ENCODE measurements at regions not wholly inside any gene's neighbourhood (a gene's known extent, or its start where the extent isn't known, plus 50 kb on each side); places are given as distances from the start of the nearest gene placed in this dataset.

DNA sequence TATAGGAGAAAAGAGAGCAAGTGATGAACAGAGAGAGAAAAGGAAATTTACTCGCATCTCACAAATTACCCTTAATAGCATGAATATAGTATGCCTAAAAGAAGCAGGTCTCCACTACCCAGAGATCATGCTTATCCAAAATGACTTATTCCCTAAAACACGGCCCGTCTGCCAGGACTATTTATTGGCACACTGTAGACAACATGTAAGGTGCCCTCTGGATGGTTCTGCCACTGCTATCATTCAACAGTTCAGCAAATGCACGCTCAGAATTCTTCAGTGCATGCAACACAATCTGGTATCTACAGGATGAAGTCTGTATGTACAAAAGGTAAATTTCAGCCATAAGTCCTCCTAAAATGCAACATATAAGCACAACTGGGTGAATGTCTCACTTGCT lies 465.8 kb downstream of the SHQ1 start:
- Histone ChIP-seq H4K8ac (ENCODE audit: extremely low read depth, insufficient read depth, low read length) (no peak overlapping the region), H2BK5ac (ENCODE audit: low read depth, low read length) (no peak overlapping the region), H3K79me1 (ENCODE audit: low read depth, low read length) (peaks cover 13% of the 10 kb centered on the region; the same call in 1 of the 2 replicates), H2AFZ (ENCODE audit: low read length) (no peak overlapping the region), H2BK120ac (replicated peaks; ENCODE audit: low read depth, low read length) (no peak overlapping the region), H2BK12ac (ENCODE audit: low read depth, low read length) (no peak overlapping the region), H4K91ac (replicated peaks; ENCODE audit: insufficient read length, low read length) (no peak overlapping the region), H3K56ac (replicated peaks; ENCODE audit: insufficient read length, low read depth, low read length) (no peak overlapping the region), H3K23me2 (ENCODE audit: low read depth, low read length) (no peaks in the 10 kb centered on the region), H3K36me3 (ENCODE audit: control insufficient read depth in 2 of 4, insufficient read depth in 4 of 4, low read length in 3 of 4) (peaks cover 0 to 11% (median 4%) of the 10 kb centered on the region in 4 experiments; a peak in 3 of 8 replicates), H4K5ac (ENCODE audit: insufficient read length, low read depth, low read length) (no peak overlapping the region), H3K4ac (replicated peaks; ENCODE audit: insufficient read length, low read depth, low read length) (no peak overlapping the region), H3K79me2 (ENCODE audit: control insufficient read depth in 1 of 2, insufficient read depth in 2 of 2, low read length in 2 of 2) (peaks cover 39 to 93% of the 10 kb centered on the region in 2 experiments), H3K14ac (ENCODE audit: insufficient read length) (no peak overlapping the region), H3K9me3 (ENCODE audit: insufficient read depth in 2 of 2, low read depth in 1 of 2, low read length in 1 of 2) (no peaks in the 10 kb centered on the region), H3K18ac (ENCODE audit: extremely low read depth, low read length) (no peak overlapping the region), H3K23ac (ENCODE audit: insufficient read length) (no peak overlapping the region), H3K9ac (replicated peaks in 1 of 4; ENCODE audit: extremely low read depth in 1 of 4, low read depth in 3 of 4, low read length in 3 of 4) (no peak overlapping the region; a peak in 1 of 7 replicates), H3K4me3 (ENCODE audit: extremely low read depth in 1 of 4, insufficient read depth in 2 of 4, low read depth in 3 of 4, low read length in 4 of 4) (no peak overlapping the region), H2BK15ac (ENCODE audit: low read length) (no peak overlapping the region), H3K4me1 (replicated peaks in 1 of 4; ENCODE audit: control insufficient read depth in 3 of 4, insufficient read depth in 4 of 4, low read length in 3 of 4) (peaks cover 2 to 39% (median 28%) of the 10 kb centered on the region in 4 experiments), H2AK5ac (ENCODE audit: low read depth, low read length) (no peak overlapping the region), H3K27me3 (replicated peaks in 1 of 4; ENCODE audit: control insufficient read depth in 3 of 4, extremely low read depth in 1 of 4, insufficient read depth in 3 of 4, low read length in 3 of 4) (no peaks in the 10 kb centered on the region), H4K20me1 (replicated peaks in 1 of 2; ENCODE audit: control insufficient read depth in 1 of 2, insufficient read depth in 2 of 2, low read length in 2 of 2) (peaks cover 32 to 34% of the 10 kb centered on the region in 2 experiments), H2BK20ac (ENCODE audit: low read length) (no peak overlapping the region), H3K27ac (ENCODE audit: low read depth, low read length) (no peak overlapping the region), H3K4me2 (ENCODE audit: insufficient read depth in 1 of 2, low read depth in 2 of 2, low read length in 2 of 2) (no peak overlapping the region; a peak in 1 of 4 replicates)
- no peak for FAIRE-seq
- no peak for DNase-seq (ENCODE audit: low read depth in 1 of 2, low spot score in 2 of 2)
- WGBS, 2 experiments (ENCODE audit: extremely low coverage in 1 of 2, insufficient coverage in 1 of 2, insufficient read length in 1 of 2, insufficient replicate concordance in 2 of 2, low coverage in 1 of 2, low lambda C conversion rate in 2 of 2, missing lambda C conversion rate in 1 of 2) = 89% methylated on average over 4 of the region's 4 CpGs; no CpG with 5 or more reads in 1 of the 2 experiments
- CTCF ChIA-PET (ENCODE audit: partially characterized antibody) = no interaction called here
- POLR2A ChIA-PET (ENCODE audit: partially characterized antibody) = no interaction called here
- TF ChIP-seq CBX8 (IDR thresholded peaks at IDR 0.05; ENCODE audit: borderline replicate concordance, low read depth, low read length) = no peak
- TF ChIP-seq POU5F1 (IDR thresholded peaks at IDR 0.05; ENCODE audit: low read depth, low read length) = no peak
- TF ChIP-seq, protein P1, sequence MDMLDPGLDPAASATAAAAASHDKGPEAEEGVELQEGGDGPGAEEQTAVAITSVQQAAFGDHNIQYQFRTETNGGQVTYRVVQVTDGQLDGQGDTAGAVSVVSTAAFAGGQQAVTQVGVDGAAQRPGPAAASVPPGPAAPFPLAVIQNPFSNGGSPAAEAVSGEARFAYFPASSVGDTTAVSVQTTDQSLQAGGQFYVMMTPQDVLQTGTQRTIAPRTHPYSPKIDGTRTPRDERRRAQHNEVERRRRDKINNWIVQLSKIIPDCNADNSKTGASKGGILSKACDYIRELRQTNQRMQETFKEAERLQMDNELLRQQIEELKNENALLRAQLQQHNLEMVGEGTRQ (IDR thresholded peaks at IDR 0.05; ENCODE audit: low read length) = no peak
- TF ChIP-seq MAFK (IDR thresholded peaks at IDR 0.05; ENCODE audit: low read depth, low read length) = no peak
- TF ChIP-seq EZH2 (IDR thresholded peaks at IDR 0.05; ENCODE audit: low read depth, low read length, severe bottlenecking) = no peak
- TF ChIP-seq NANOG (IDR thresholded peaks at IDR 0.05; ENCODE audit: insufficient read depth, low read depth, low read length, poor library complexity, severe bottlenecking) = no peak

Measured in H1 (cell line).